Esophagus muscularis mucosa (tissue), 3 donors: ENCODE measurements at regions not wholly inside any gene's neighbourhood (a gene's known extent, or its start where the extent isn't known, plus 50 kb on each side); places are given as distances from the start of the nearest gene placed in this dataset.
"Not testable (repeated sequence)": the region's sequence is repeated elsewhere in the genome, so short reads cannot be mapped to it uniquely, and the experiment has no call there.

Source experiments
- CTCF ChIP-seq, 3 experiments: fragments of 200-600 bp in 2 of 3; fragments of 450-650 bp in 1 of 3; sonication (generic) in 2 of 3; IDR thresholded peaks; one replicate each; pipeline ENCODE4 v1.5.1; 2017 to 2019; ENCODE audit warnings: antibody characterized with exemption in 3 of 3, mild to moderate bottlenecking in 2 of 3, moderate library complexity in 1 of 3
- POLR2A ChIP-seq: fragments of 450-650 bp; IDR thresholded peaks from one replicate; pipeline ENCODE4 v1.6.1; 2017; ENCODE audit warnings: antibody characterized with exemption, moderate library complexity, mild to moderate bottlenecking, low read depth

GRCh38 chr16:29201296-29202024 is 205.1 kb downstream of the NPIPB11 start:
- not testable (repeated sequence) for TF ChIP-seq CTCF (IDR thresholded peaks at IDR 0.05); POLR2A
